C4-2B (cell line): ENCODE measurements at regions not wholly inside any gene's neighbourhood (a gene's known extent, or its start where the extent isn't known, plus 50 kb on each side); places are given as distances from the start of the nearest gene placed in this dataset.

Experiments used
- H3K27ac ChIP-seq: fragments of 450-650 bp; 2 replicates; pipeline ENCODE4 v1.5.1; 2017
- CTCF ChIP-seq: fragments of 450-650 bp; conservative IDR thresholded peaks from 2 replicates; pipeline ENCODE4 v1.5.1; 2017; ENCODE audit warnings: mild to moderate bottlenecking
- ZFX ChIP-seq: fragments of 450-650 bp; IDR thresholded peaks from 2 replicates; pipeline ENCODE4 v1.6.1; 2017

- peak overlapping the region; percentile 83 for H3K27ac ChIP-seq
- TF ChIP-seq CTCF (no peak), ZFX (no peak)
These were observed 73.8 kb upstream of the TMPRSS2 start for GRCh38 chr21:41581592-41582228.

GRCh38 chr21:41580758-41581554, 73.0 kb upstream of the TMPRSS2 start:
- H3K27ac ChIP-seq: peak overlapping the region; percentile 83
- TF ChIP-seq CTCF (no peak), ZFX (no peak)

GRCh38 chr21:41579692-41580091, 71.7 kb upstream of the TMPRSS2 start:
- peak overlapping the region; percentile 83 for H3K27ac ChIP-seq

GRCh38 chr21:41578716-41579115, 70.8 kb upstream of the TMPRSS2 start:
- TF ChIP-seq CTCF (no peak), ZFX (no peak)
- H3K27ac ChIP-seq: no peak overlapping the region

More at GRCh38 chr21:41579692-41580091, 71.7 kb upstream of the TMPRSS2 start:
- no peak for TF ChIP-seq CTCF
- no peak for TF ChIP-seq ZFX

GRCh38 chr21:41578083-41578482, 70.1 kb upstream of the TMPRSS2 start:
- no peak overlapping the region for H3K27ac ChIP-seq
- no peak for TF ChIP-seq CTCF
- TF ChIP-seq ZFX: no peak

GRCh38 chr21:41576013-41576615, 68.2 kb upstream of the TMPRSS2 start:
- TF ChIP-seq CTCF (no peak), ZFX (no peak)
- no peak overlapping the region for H3K27ac ChIP-seq
